ENCODE measurements at regions not wholly inside any gene's neighbourhood (a gene's known extent, or its start where the extent isn't known, plus 50 kb on each side); places are given as distances from the start of the nearest gene placed in this dataset.

DNA sequence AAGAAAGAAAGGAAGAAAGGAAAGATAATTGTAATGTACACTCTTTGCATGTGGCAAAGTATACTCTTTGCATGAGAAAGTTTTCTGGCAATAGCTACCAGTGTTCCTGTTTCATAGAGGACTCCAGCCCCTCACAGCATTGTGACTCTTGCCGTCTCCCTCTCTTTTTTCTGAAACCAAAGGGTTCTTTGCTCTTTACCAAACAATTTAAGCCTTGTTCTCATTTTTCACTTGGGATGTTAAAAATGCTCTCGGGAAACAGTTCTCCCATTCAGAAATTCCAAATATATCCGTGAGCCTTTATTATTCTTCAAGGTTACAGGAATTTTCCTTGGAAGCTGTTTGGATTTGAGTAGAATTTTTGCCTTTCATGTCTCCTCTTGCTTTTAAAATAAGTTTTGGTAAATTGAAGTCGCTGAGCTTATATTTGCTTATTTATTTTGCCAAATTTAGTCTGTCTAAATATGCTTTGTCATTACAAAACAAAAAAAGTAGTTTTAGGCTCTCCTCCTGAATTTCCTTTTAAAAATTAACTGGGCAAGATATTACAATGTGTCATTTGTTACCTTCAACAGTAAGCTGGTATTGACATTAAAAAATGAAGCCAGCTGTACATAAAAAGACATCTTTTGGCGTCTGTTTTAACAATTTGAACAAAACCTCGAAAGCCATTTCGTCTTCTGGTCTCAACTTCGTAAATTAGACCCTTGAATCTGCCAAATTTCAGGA, 103.8 kb upstream of the ARMC2 start:
- TF ChIP-seq, protein P1, sequence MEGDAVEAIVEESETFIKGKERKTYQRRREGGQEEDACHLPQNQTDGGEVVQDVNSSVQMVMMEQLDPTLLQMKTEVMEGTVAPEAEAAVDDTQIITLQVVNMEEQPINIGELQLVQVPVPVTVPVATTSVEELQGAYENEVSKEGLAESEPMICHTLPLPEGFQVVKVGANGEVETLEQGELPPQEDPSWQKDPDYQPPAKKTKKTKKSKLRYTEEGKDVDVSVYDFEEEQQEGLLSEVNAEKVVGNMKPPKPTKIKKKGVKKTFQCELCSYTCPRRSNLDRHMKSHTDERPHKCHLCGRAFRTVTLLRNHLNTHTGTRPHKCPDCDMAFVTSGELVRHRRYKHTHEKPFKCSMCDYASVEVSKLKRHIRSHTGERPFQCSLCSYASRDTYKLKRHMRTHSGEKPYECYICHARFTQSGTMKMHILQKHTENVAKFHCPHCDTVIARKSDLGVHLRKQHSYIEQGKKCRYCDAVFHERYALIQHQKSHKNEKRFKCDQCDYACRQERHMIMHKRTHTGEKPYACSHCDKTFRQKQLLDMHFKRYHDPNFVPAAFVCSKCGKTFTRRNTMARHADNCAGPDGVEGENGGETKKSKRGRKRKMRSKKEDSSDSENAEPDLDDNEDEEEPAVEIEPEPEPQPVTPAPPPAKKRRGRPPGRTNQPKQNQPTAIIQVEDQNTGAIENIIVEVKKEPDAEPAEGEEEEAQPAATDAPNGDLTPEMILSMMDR (IDR thresholded peaks at IDR 0.05; ENCODE audit: low read length), result no peak
- no peak for TF ChIP-seq EZH2 (IDR thresholded peaks at IDR 0.05; ENCODE audit: borderline replicate concordance, low read length)

All from OCI-LY1 (cell line).